Inflammatory macrophage treated with lipopolysaccharide for 4 hours (primary cell): ENCODE measurements at regions not wholly inside any gene's neighbourhood (a gene's known extent, or its start where the extent isn't known, plus 50 kb on each side); places are given as distances from the start of the nearest gene placed in this dataset.
"Not testable (repeated sequence)": the region's sequence is repeated elsewhere in the genome, so short reads cannot be mapped to it uniquely, and the experiment has no call there.

Source experiments
- DNase-seq: peaks from one replicate; pipeline ENCODE4 v3.0.0-alpha.2; 2020

DNA sequence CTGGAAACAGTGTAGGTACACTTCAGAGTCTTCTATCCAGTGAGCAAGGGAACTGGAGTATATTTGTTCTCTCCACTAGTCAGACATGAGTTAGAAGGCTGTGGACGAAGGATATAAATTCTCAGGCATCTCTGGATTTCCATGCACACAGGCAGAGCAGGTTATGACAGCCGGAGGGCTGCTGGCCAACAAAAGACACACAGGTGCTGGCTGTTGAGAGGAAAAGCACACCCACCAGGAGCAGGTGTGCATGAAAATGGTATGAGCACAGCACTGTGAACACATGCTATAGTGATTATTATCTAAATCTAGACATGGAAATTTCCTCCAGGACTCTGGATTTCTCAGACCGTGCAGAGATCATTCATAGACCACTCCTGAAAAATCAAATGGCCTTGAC is 444.7 kb upstream of the RPS6KA3 start:
- no peak for DNase-seq

GRCh38 chrX:20693078-20693477 is 426.4 kb upstream of the RPS6KA3 start:
- no peak for DNase-seq

DNA sequence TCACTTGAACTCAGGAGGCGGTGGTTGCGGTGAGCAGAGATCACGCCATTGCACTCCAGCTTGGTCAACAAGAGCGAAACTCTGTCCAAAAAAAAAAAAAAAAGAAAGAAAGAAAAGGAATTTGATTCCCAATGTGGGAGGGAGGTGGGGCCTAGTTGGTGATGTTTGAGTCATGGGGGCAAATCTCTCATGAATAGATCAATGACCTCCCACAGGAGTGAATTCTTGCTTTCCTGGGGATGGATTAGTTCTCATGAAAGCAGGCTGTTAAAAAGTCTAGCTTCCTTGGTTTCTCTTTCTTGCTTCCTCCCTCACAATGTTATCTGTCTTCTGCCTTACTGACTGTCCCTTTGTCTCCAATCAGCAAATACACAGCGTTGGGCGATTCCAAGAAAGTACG is 419.5 kb upstream of the RPS6KA3 start:
- no peak for DNase-seq

DNA sequence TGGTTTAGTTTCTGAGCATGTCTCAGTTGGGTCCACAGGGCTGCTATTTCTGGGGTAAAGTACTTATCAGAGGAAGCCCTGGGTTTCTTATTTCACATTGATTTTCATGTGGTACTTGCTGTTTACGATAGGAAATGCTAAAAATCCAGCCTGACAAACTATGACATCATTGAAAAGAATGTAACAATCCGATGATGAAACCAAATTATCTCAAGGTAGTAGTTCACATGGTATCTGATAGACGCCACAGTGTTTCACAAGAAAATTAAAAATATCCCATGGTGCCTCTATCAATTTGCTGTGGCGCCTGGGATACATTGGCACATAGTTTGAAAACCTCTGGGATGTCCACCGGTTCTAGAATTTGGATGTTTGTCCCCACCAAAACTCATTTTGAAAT is 418.9 kb upstream of the RPS6KA3 start:
- DNase-seq = no peak

- DNase-seq = no peak
These were observed 415.0 kb upstream of the RPS6KA3 start for GRCh38 chrX:20681683-20682082.

DNA sequence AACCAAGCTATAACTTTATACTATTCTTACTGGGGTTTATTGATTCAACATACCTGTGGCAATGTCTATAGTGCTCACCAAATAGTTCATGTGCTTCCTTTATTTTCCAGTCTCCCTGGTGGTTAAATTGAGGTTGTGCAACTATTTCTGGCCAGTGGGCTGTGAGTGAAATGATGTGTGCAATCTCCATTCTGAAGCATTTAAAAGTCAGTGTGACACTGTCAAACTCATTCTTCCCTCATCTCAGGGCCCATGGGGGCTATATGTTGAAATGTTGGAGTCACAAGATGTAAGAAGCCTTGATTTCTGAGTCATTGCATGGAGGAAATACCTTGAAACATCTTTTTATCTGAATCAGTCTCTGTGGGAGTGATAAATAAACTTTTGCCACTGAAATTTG is 414.3 kb upstream of the RPS6KA3 start:
- DNase-seq = no peak

GRCh38 chrX:20672476-20672875 is 405.8 kb upstream of the RPS6KA3 start:
- DNase-seq = no peak

DNA sequence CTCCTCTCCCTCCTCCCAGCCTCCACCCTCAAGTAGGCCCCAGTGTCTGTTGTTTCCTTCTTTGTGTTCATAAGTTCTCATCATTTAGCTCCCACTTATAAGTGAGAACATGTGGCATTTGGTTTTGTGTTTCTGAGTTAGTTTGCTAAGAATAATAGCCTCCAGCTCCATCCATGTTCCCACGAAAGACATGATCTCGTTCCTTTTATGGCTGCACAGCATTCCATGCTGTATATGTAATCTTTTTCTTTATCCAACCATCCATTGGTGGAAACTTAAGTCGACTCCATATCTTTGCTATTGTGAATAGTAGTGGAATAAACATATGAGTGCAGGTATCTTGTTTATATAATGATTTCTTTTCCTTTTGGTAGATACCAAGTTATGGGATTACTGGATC is 405.0 kb upstream of the RPS6KA3 start:
- not testable (repeated sequence) for DNase-seq

DNA sequence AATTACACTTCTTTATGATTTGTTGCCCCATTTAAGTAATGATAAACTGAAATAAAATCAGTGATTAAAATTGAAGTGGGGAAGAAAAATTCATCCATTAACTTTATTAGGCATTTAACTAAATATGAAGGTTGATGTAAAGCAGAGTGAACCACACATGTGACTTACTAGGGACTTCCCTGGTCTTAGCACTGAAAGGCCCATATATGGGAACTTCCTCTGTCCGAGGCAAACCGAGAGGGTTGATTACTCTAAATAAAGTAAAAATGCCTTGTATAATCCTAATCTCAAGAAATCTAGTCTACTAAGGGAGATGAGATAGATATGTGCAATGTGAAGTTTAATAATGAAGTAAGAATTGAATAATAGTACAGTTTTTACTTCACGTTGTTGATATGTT is 403.9 kb upstream of the RPS6KA3 start:
- no peak for DNase-seq

GRCh38 chrX:20668550-20668949 is 401.8 kb upstream of the RPS6KA3 start:
- peak; percentile 0 for DNase-seq

DNA sequence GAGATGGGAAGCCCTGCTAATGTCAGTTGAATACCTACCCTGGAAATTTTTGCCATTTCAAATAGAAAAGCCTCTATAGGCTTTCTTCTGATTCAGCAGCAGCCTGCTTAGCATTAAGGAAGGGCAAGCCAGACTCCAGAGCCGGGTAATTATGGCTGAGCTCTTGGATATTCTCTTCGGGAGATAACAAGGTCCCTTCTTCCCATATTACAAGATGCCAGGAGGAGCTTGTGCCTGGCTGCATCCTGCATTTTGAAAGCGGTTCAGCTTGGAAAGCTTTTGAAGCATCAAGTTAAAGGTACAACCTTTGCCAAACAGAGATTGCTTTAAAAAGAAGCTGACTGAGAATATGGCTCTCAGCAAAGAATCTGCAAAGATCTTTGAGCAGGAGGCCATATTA is 399.6 kb upstream of the RPS6KA3 start:
- no peak for DNase-seq

DNA sequence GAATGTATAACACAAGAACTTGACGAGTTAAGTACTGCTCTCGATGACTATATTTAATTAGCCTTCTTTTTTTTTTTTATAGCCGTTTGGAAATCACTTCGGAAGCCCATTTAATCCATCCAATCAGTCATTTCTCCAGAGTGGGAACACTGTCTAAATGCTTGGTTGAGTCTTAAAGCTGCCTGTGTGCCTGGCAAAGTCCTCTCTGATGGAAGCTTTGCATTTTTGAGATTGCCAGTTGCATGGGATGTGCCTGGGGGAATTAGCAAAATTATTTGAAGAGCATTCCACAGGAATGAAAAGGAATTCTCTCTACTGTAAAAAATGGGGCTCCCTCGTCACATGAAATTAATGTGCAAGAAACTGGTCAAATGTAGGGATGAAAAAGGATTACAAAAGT is 398.8 kb upstream of the RPS6KA3 start:
- no peak for DNase-seq

DNA sequence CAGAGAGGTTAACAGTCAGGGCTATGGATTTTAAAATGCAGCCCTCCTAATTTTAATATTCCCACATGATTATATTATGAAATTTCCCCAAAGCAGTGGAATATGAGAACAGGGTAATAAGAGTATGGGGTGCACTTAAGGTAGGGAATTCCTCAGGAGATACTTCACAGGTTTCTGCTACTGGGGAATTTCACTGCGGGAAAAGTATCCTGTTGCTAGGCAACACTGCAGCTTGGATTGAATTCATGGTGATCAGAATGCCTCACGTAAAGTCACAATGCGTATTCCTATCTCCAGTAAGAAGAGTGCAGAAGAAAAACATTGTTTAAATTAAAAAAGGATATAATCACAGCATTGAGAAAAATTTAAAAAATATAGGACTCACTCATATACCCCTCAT is 398.1 kb upstream of the RPS6KA3 start:
- no peak for DNase-seq

DNA sequence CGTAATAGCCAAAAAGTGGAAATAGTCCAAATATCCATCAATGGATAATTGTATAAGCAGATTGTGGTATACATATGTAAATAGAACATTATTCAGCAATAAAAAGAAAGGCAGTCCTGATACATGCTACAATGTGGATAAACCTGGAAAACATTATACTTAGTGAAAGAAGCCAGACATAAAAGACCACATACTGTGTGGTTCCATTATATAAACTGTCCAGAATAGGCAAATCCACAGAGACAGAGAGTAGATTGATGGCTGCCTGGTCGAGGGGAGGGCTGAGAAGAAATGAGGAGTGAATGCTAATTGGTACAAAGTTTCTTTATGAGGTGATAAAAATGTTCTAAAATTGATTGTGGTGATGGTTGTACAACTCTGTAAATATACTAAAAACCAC is 397.4 kb upstream of the RPS6KA3 start:
- no peak for DNase-seq

DNA sequence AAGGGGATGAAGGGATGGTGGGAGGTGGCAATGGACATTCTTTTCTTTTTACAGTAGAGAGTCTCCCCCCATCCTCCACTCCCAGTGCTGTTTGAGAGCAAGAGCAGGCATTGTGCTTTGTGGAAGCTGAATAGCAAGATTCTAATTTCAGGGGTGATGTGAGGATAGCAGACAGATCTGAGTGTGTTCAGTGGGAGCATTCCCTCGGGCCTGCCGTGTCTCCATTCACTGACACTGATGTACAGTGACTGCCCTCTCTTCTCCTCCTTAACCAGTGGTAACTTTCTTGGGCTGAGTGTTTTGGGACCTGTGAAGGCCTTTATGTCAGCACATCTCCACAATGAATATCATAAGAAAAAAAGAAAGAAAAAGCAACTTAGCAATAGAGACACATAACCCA is 396.6 kb upstream of the RPS6KA3 start:
- no peak for DNase-seq

- DNase-seq = no peak
These were observed 390.0 kb upstream of the RPS6KA3 start for GRCh38 chrX:20656721-20657120.

DNA sequence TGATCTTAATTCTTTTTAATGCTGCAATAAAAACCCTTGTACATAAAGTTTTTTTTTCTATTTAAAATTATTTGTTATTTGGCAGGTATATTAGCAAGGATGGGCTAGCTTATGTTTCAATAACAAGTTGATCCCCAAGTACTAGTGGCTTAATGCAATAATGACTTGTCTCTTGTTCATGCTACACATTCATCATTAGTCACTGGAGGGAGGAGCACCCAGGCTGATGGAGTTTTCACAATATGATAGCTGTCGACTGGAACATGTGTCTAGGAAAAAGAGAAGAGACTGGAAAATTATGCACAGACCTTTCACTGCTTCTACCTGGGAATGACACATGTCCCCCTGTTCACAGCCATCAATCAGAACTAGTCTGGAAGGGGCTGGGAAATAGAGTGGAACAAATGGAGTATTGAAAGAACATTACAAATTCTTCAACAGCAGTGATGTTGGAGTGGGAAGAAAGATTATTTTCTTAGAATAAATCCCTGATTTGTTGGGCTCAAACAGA is 387.9 kb upstream of the RPS6KA3 start:
- DNase-seq = no peak

DNA sequence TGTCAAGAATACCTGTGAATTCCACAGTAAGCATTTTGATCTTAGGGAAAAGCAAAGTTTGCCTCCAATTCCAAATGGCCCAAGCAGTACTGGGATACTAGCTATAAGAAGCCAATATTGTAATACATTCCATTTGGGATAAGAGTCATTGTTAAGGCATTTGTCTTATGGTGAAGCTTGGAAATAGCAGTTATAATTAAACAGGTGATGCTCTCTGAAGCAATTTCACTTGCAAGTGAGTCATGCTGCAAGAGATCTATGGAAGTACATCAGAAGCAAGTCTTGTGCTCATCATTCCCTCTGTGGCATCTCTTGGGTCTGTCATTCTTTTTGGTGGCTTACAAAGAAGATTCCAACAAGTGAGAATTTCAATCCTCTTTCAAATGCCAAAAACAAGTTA is 386.4 kb upstream of the RPS6KA3 start:
- DNase-seq = no peak

GRCh38 chrX:20641954-20642353 is 375.2 kb upstream of the RPS6KA3 start:
- no peak for DNase-seq

DNA sequence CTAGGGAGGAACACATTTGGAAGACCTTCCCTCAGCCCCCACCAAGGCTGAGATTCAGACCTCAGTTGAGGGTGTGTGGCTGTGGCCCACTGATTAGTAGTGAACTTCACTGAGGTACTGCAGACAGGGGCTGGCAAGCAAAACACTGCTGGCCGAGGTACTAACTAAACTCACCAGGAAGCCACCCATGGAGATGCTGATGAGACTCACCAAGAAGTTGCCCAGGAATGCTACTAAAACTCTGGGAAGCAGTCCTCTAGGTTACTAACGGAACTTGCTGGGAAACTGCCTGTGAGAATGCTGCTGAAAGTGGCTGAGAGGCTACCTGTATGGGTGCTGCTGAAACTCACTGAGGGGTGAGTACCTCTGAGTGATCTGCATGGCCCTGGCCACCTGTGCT is 372.4 kb upstream of the RPS6KA3 start:
- no peak for DNase-seq

DNA sequence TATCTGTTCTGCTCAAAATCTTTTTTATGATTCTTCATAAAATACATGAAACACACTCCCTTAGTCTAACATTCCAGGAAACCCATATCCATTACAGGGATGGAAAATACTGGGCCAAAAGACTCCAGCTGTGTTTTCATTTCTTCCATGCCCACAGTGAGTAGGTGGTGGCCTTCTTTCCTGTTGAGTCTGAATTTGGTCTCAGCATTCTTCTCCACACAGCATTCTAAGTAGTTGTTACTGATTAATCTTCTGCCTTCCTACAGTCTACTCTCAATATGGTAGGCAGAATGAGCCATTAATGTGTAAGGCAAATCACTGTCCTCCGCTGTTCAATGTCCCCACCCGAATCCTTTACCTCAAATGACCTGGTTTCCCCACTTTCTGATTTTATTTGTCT is 370.6 kb upstream of the RPS6KA3 start:
- no peak for DNase-seq

DNA sequence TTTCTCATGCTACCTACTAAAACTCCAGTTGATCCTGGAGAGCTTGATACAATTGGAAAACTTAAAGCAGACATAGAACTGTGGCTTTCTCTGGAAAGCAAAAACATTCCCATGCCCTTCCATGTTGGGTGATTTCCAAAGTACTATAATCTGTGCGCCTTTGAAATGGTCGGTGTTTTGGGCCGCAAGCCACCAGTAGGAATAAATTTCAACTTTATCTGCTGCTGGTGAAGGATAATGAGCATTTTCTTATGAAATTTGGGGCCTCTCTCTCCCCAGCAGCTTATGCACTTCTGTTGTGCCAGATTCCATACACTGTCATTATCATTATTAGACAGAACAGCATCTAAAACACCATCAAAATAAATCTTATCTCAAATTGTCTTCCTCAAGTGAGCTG is 366.7 kb upstream of the RPS6KA3 start:
- no peak for DNase-seq

GRCh38 chrX:20623448-20623847 is 356.7 kb upstream of the RPS6KA3 start:
- no peak for DNase-seq

DNA sequence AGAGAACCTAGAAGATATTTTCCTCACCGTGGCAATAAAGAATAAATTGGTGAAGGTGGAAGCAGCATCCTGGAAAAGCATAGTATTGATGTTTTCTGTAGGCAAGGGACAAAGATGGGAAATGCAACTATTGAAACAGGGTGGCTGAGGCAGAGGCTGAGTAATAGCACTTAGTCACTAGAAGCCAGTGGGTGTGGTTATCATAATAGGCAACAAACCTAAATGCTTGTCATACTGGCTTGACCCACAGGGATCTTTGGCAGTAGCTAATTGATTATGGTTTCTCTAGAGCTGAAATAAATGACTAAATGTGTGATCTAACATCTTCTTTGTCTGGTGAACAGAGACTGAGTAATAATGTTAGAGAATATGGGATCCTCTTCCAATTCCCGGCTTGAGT is 353.6 kb upstream of the RPS6KA3 start:
- DNase-seq = peak; percentile 2

DNA sequence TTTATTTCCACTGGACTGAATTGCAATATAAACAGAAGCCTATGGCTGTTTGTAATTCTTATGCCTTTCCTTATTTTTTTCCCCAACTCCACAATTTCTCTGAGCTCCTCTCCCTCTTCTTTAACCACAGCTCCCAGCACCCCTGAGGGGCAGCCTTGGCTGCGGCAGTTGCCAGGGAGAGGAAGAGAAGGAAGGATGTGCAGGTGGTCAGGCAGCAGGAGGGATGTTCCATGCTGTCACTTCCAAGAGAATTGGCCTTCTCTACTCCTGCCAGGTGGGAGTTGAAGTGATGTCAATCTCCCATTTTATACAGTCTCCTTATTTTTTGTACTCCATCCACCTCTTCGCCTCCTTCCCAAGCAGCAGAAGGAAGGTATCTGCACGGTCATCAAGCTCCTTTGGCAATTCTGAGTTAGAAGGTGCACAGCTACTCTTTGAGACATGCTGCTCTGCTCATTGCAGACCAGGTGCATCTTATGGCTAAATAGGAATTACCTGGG is 343.3 kb upstream of the RPS6KA3 start:
- DNase-seq = no peak

DNA sequence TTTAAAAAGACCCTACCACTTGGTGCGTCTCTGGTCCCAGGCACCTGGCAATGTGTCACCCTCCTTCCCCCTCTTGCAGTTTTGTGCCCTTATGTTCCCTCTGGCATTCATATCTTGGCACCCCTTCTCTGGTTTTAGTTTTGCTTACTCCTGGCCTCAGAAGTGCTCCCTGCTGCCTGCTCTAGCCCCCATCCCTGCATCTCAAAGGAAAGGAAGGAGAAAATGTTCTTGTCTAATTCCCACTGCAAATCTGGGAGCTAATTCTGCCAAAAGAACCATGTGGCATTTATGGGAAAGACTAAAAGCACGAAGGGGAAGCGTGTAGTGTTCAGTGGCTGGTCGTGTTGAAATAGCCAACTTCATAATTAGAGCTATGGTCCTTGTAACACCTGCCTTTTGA is 340.1 kb upstream of the RPS6KA3 start:
- DNase-seq = no peak
